ENCODE measurements at regions not wholly inside any gene's neighbourhood (a gene's known extent, or its start where the extent isn't known, plus 50 kb on each side); places are given as distances from the start of the nearest gene placed in this dataset.

DNA sequence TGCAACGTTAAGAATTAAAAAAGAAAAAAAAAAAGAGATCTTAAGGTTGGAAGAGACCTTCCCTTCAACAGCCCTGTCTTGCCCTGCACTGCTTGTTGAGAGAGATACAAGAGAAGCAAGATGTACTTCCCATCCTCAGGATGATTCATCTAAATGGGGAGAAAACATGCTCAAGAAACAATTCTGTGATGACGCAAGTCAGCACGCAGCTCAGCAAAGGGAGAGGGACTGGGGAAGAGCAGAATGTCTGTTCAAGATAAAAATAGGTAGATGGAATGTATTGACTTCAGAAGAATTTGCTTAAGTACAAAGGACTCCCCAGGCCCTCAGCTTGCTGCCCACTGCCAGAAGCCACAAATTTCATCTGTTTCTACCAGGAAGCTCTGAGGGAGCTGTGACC lies 198.2 kb upstream of the SPRED2 start:
- ChIA-PET CTCF (interaction anchor here (0.6 to 0.9 kb wide), 2 partner anchors 15 to 58 kb away, joined by 3 read pairs; no protein-coding TSS in a partner anchor), POLR2A (no interaction called here)
- Histone ChIP-seq H3K27ac (ENCODE audit: extremely low read depth, low read depth, low read length) (no peak overlapping the region), H3K4me1 (ENCODE audit: control insufficient read depth, insufficient read depth, low read length) (no peaks in the 10 kb centered on the region), H3K4me3 (ENCODE audit: low read depth, low read length) (no peak overlapping the region), H3K9me3 (ENCODE audit: control insufficient read depth, insufficient read depth, low read depth, low read length) (no peaks in the 10 kb centered on the region), H3K36me3 (ENCODE audit: control insufficient read depth in 2 of 2, insufficient read depth in 1 of 2, low read length in 2 of 2) (no peaks in the 10 kb centered on the region)
- TF ChIP-seq, protein P1, sequence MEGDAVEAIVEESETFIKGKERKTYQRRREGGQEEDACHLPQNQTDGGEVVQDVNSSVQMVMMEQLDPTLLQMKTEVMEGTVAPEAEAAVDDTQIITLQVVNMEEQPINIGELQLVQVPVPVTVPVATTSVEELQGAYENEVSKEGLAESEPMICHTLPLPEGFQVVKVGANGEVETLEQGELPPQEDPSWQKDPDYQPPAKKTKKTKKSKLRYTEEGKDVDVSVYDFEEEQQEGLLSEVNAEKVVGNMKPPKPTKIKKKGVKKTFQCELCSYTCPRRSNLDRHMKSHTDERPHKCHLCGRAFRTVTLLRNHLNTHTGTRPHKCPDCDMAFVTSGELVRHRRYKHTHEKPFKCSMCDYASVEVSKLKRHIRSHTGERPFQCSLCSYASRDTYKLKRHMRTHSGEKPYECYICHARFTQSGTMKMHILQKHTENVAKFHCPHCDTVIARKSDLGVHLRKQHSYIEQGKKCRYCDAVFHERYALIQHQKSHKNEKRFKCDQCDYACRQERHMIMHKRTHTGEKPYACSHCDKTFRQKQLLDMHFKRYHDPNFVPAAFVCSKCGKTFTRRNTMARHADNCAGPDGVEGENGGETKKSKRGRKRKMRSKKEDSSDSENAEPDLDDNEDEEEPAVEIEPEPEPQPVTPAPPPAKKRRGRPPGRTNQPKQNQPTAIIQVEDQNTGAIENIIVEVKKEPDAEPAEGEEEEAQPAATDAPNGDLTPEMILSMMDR (tag by site-specific recombination; IDR thresholded peaks at IDR 0.05): no peak
- TF ChIP-seq ZNF174 (tag by site-specific recombination; IDR thresholded peaks at IDR 0.05): no peak
- no peak for TF ChIP-seq ZNF157 (tag by site-specific recombination; IDR thresholded peaks at IDR 0.05)
- no peak for TF ChIP-seq ZBTB1 (tag by site-specific recombination; IDR thresholded peaks at IDR 0.05)
- TF ChIP-seq ZNF548 (tag by site-specific recombination; IDR thresholded peaks at IDR 0.05): no peak
- no peak for TF ChIP-seq SALL2 (tag by site-specific recombination; IDR thresholded peaks at IDR 0.05; ENCODE audit: borderline replicate concordance)
- no peak for TF ChIP-seq TRIM28 (IDR thresholded peaks at IDR 0.05; ENCODE audit: borderline replicate concordance, low read length)
- TF ChIP-seq ZBTB6 (tag by site-specific recombination; IDR thresholded peaks at IDR 0.05): no peak
- TF ChIP-seq, protein P2, sequence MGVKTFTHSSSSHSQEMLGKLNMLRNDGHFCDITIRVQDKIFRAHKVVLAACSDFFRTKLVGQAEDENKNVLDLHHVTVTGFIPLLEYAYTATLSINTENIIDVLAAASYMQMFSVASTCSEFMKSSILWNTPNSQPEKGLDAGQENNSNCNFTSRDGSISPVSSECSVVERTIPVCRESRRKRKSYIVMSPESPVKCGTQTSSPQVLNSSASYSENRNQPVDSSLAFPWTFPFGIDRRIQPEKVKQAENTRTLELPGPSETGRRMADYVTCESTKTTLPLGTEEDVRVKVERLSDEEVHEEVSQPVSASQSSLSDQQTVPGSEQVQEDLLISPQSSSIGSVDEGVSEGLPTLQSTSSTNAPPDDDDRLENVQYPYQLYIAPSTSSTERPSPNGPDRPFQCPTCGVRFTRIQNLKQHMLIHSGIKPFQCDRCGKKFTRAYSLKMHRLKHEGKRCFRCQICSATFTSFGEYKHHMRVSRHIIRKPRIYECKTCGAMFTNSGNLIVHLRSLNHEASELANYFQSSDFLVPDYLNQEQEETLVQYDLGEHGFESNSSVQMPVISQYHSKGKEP (tag by site-specific recombination; IDR thresholded peaks at IDR 0.05): no peak
- no peak for TF ChIP-seq GLIS1 (tag by site-specific recombination; IDR thresholded peaks at IDR 0.05)
- no peak for TF ChIP-seq MEIS1 (CRISPR knock-in tag; IDR thresholded peaks at IDR 0.05; ENCODE audit: borderline replicate concordance)

GRCh38 chr2:65628156-65628555 lies 195.8 kb upstream of the SPRED2 start:
- H3K4me1 ChIP-seq (ENCODE audit: control insufficient read depth, insufficient read depth, low read length): no peaks in the 10 kb centered on the region
- H3K27ac ChIP-seq (ENCODE audit: extremely low read depth, low read depth, low read length): no peak overlapping the region
- H3K4me3 ChIP-seq (ENCODE audit: low read depth, low read length): no peak overlapping the region
- H3K9me3 ChIP-seq (ENCODE audit: control insufficient read depth, insufficient read depth, low read depth, low read length): no peaks in the 10 kb centered on the region
- no peaks in the 10 kb centered on the region for H3K36me3 ChIP-seq (ENCODE audit: control insufficient read depth in 2 of 2, insufficient read depth in 1 of 2, low read length in 2 of 2)
- POLR2A ChIA-PET: no interaction called here
- CTCF ChIA-PET: interaction anchor here (0.6 kb wide), 1 partner anchor 11 kb away, joined by 3 read pairs; no protein-coding TSS in a partner anchor
- no peak for TF ChIP-seq ZFP69B (tag by site-specific recombination; IDR thresholded peaks at IDR 0.05)
- no peak for TF ChIP-seq ZNF19 (tag by site-specific recombination; IDR thresholded peaks at IDR 0.05; ENCODE audit: low read depth)
- no peak for TF ChIP-seq ZNF670 (tag by site-specific recombination; IDR thresholded peaks at IDR 0.05; ENCODE audit: low read depth)
- no peak for TF ChIP-seq ZNF398 (tag by site-specific recombination; IDR thresholded peaks at IDR 0.05)
- no peak for TF ChIP-seq AEBP2 (tag by site-specific recombination; IDR thresholded peaks at IDR 0.05; ENCODE audit: borderline replicate concordance)
- TF ChIP-seq ZNF776 (tag by site-specific recombination; IDR thresholded peaks at IDR 0.05; ENCODE audit: borderline replicate concordance): no peak
- no peak for TF ChIP-seq ZNF248 (tag by site-specific recombination; IDR thresholded peaks at IDR 0.05)
- TF ChIP-seq ZNF335 (tag by site-specific recombination; conservative IDR thresholded peaks at IDR 0.05): no peak
- TF ChIP-seq ZBTB17 (tag by site-specific recombination; IDR thresholded peaks at IDR 0.05): no peak
- TF ChIP-seq ZNF529 (tag by site-specific recombination; IDR thresholded peaks at IDR 0.05; ENCODE audit: insufficient replicate concordance): no peak
- TF ChIP-seq ZNF404 (tag by site-specific recombination; IDR thresholded peaks at IDR 0.05): no peak
- TF ChIP-seq ZNF221 (tag by site-specific recombination; IDR thresholded peaks at IDR 0.05; ENCODE audit: borderline replicate concordance): no peak
- TF ChIP-seq ZNF341 (tag by site-specific recombination; IDR thresholded peaks at IDR 0.05; ENCODE audit: low read depth): no peak
- TF ChIP-seq ZNF677 (tag by site-specific recombination; IDR thresholded peaks at IDR 0.05): no peak
- TF ChIP-seq ZNF510 (tag by site-specific recombination; IDR thresholded peaks at IDR 0.05; ENCODE audit: insufficient replicate concordance): no peak
- TF ChIP-seq, protein P3, sequence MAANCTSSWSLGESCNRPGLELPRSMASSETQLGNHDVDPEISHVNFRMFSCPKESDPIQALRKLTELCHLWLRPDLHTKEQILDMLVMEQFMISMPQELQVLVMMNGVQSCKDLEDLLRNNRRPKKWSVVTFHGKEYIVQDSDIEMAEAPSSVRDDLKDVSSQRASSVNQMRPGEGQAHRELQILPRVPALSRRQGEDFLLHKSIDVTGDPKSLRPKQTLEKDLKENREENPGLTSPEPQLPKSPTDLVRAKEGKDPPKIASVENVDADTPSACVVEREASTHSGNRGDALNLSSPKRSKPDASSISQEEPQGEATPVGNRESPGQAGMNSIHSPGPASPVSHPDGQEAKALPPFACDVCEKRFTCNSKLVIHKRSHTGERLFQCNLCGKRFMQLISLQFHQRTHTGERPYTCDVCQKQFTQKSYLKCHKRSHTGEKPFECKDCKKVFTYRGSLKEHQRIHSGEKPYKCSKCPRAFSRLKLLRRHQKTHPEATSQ (tag by site-specific recombination; IDR thresholded peaks at IDR 0.05): no peak
